HG02763 (cell line): ENCODE measurements at regions not wholly inside any gene's neighbourhood (a gene's known extent, or its start where the extent isn't known, plus 50 kb on each side); places are given as distances from the start of the nearest gene placed in this dataset.

Experiments used
- ATAC-seq: cut with Tn5 transposase; IDR thresholded peaks from one replicate; pipeline ENCODE4 v1.9.1; 2021; ENCODE audit warnings: mild to moderate bottlenecking, moderate library complexity; ENCODE audit not compliant: unreplicated experiment

DNA sequence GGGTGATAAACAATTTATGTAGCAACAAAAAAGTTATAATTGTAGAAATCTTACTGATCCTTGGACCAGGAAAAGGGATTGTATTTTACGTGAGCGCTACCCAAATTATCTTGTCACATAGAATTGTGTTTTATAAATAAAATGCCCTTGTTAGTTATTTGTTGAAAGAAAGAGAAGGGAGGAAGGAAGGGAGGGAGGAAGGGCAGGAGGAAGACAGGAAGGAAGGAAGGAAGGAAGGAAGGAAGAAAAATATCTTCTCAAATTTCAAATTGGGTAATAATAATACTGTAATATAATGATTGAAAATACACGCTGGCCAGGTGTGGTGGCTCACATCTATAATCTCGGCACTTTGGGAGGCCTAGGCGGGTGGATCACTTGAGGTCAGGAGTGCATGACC is 206.2 kb upstream of the TLL1 start:
- ATAC-seq = no peak

DNA sequence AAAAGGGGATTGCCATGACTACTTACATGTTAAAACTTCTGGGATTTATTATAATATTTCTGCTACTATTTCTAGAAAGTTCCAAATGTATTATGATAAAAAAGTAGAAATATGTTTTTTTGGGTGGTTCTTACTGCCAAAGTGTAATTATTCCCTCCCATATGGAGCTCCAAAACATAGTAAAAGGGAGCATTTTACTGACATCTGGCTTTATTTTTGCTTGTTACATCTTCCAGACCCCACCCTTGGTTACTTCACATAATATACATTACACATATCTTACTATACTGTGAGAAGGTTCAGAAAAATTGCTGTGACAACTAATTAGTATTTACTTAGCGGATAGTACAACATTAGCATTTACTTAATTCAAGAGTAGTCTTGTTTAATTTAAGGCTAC is 205.1 kb upstream of the TLL1 start:
- no peak for ATAC-seq

- no peak for ATAC-seq
Measured at GRCh38 chr4:165668694-165669093, 204.3 kb upstream of the TLL1 start.

DNA sequence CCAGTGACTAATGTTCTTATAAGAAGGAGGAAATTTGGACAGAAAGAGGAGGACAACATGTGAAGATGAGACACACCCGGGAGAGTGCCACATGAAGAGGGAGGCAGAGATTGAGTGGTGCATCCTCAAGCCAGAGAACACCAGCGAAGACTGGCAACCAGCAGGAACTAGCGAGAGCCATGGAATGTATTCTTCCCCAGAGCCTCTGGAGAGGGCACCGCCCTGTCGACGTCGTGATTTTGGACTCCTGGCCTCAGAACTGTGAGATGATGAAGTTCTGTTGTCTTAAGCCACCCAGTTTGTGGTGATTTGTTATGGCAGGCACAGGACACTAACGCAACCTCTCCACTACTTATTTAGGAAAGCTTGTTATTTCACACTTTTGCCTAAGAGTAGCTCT is 196.0 kb upstream of the TLL1 start:
- no peak for ATAC-seq

DNA sequence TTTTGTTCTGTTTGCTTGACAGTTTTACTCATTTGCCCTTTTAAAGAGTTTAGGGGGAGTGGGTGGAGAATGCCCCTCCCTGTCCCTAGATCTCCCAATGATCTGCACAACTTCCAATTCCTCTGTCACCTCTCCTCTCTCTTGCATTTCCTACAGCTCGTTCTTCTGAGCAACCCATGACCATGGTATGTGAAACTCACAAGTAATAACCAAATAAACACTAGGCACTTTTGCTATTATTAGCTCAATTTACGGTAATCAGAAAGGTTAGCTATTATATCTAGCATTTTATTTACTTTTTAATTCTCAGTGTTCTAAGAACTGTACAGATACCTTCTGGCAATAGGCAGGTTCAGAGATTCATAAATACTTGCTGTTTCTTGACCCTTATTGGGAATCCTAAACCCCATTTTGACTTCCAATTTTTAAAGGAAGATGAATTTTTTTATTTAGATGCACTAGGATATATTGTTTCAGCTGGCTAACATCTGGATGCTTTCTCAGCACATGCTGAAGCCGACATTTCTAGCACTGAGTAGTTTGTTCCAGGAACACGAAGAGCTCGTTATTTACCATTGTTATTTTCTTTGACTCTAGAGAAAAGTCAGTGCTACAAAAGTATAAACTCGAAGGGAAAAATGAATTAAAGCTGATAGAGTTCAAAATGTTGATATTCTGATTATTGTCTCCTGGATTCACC is 194.7 kb upstream of the TLL1 start:
- ATAC-seq = no peak

GRCh38 chr4:165678936-165679325 is 194.1 kb upstream of the TLL1 start:
- ATAC-seq = no peak

GRCh38 chr4:165680821-165681220 is 192.2 kb upstream of the TLL1 start:
- no peak for ATAC-seq

GRCh38 chr4:165682611-165683010 is 190.4 kb upstream of the TLL1 start:
- ATAC-seq = no peak

DNA sequence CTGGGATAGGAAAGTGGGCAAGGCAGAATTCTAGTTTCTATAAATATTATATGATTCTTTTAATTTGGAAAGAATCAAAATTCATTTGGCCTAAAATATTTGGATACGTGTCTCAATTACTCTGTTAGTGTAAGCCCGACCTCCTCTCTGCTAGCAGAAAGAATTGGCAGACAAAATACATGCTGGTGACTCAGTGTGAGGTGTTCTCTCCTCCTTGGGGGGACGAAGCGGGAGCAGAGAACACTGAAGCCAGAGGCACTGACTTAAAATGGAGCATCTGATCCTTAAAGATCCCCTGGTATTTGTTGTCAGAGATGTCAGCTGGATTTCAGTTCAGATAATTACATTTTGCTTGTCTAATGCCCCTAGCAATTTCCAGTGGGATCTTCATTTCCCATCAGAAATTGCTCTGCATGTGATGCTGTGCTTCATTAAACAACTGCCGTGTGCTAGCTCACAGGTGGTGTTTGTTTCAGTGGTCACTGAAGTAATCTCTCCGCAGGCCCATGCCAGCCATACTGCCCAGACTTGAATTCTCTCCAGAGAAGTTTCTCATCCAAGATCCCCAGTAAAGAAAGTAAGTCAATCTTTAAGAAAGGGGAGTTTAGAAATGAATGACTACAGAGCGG is 188.7 kb upstream of the TLL1 start:
- ATAC-seq = no peak

DNA sequence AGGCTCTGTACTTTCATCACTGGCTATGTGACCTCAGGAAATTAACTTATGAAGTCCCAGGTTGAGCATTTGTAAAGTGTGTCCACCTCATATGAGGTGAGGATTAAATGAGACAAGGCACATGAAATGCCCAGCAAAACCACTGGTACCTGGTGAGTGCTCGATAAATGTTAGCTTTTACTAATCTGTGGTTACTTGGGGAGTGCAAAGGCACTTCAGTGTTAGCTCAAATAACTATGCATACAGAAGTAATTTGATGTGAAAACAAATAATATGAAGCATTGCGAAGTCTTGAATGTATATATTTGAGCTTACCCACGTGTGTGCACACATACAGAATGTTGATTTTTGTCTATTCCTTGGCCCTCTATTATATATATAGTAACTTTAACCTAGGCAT is 186.3 kb upstream of the TLL1 start:
- ATAC-seq = no peak

DNA sequence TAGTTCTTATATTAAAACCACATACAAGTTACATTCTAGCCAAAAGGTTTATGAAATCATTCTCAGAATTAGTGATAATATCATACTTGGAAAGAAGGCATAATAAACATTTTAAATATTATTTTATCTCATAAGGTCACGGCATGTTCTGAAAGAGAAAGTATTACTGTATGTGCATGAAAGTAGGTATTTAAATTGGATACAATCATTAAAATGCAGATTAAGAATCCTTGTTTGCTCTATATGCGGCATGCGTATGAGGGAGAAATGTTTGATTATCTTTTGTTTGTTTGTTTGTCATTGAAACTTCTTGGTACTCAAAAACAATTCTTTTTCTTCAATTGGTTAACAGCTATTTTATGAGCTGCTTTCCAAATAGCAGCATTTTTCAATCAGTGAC is 183.9 kb upstream of the TLL1 start:
- no peak for ATAC-seq

- ATAC-seq = no peak
Measured at GRCh38 chr4:165692082-165692481, 181.0 kb upstream of the TLL1 start.

GRCh38 chr4:165698272-165698671 is 174.8 kb upstream of the TLL1 start:
- ATAC-seq = no peak

GRCh38 chr4:165699055-165699454 is 174.0 kb upstream of the TLL1 start:
- no peak for ATAC-seq

DNA sequence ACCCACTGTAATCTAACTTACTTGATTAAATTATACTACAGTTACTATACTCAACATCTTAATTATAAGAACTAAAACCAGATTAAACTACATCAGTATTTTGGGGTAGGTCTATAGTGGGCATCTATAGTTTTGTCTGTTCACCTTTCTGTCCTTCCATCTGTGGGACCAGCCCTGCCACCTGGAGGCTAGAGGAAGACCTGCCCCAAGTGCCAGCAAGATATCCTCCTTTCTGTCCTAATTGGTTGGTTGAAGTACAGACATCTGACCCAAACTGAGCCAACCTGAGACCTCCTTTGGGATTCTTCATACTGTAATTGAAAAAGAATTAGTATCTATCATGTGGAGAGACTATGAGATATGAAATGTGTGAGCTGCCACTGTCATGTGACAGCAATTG is 172.2 kb upstream of the TLL1 start:
- no peak for ATAC-seq

DNA sequence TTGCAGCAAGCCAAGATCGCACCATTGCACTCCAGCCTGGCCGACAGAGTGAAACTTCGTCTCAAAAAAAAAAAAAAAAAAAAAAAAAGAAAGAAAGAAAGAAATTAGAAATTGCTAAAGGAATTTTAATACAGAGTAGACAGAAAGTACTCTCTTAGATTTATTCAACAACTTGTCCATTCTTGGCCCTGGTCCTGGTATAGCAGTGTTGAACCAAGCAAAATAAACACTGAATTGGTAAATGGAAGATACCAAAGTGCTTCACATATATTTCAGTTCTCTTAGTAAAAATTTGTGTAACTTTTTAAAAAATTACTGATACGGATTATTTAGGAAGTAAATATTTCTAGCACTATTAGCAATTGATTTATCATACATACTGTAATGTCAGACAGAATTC is 165.9 kb upstream of the TLL1 start:
- ATAC-seq = no peak

DNA sequence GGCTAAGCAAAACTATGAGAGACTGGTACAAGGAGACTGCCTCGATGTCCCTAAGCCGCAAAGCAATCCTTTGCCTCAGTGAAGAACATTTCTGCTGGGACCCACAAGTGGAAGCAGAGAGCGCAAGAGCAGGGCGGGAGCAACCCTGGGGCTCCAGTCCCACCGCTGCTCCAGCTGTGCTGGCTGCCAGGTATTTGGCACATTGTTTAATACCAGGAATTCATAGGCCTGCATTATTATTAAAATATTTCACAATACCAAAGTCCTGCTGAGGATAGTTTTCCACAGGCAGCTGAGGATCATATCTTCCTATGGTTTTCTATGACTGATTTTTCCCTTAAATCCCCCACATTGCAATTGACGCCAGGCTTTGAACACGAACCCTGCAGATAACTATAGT is 163.5 kb upstream of the TLL1 start:
- ATAC-seq = no peak

- no peak for ATAC-seq
Measured at GRCh38 chr4:165709973-165710526, 163.0 kb upstream of the TLL1 start.

DNA sequence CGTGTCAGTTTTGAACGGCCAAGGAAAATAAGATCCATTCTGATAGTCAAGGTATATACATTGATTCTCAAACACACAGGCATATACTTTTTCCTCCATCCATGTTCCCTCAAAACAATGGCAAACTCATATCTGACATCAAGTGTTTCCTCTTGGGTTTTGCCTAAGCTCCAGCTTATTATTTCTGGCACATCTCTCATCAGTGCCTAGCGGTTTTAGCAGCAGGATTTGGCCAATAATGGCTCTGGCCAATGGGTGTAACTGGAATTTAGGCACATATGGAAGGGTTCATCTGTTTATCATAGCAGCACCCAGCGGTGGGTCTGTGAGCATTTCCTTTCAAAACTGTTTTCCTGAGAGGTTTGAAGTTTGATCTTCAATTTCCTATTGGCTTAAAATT is 161.6 kb upstream of the TLL1 start:
- no peak for ATAC-seq

DNA sequence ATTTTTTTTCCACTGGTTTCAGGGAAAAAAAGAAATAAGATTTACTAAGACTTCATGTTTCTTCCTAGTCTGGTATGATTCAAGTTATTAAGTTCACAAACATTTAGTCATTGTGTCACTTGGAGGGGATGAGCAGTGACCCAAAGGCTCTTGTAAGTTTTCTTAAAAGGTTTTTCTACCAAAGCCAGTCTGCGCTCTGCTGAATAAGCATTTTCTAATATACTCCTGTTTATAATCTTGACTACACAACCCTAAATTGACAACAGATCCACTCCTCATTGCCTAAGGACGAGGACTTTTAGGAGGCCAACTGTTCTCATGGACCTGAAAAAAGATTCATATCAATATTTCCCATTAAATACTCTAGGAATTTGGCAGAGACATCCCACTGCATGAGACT is 161.1 kb upstream of the TLL1 start:
- no peak for ATAC-seq

DNA sequence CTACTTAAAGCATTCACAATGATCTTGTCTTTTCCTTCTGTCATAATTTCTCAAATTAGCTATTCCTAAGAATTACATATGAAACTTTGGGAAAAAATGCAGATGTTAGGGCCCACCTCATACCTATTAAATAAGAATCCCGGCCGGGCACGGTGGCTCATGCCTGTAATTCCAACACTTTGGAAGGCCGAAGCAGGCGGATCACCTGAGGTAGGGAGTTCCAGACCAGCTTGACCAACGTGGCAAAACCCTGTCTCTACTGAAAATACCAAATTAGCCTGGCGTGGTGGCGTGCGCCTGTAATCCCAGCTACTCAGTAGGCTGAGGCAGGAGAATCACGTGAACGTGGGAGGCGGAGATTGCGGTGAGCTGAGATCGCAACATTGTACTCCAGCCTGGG is 158.4 kb upstream of the TLL1 start:
- no peak for ATAC-seq

GRCh38 chr4:165715211-165715610 is 157.8 kb upstream of the TLL1 start:
- ATAC-seq = no peak

- no peak for ATAC-seq
Measured at GRCh38 chr4:165715989-165716388, 157.0 kb upstream of the TLL1 start.
